ENCODE measurements at regions not wholly inside any gene's neighbourhood (a gene's known extent, or its start where the extent isn't known, plus 50 kb on each side); places are given as distances from the start of the nearest gene placed in this dataset.
"Not testable (repeated sequence)": the region's sequence is repeated elsewhere in the genome, so short reads cannot be mapped to it uniquely, and the experiment has no call there.

DNA sequence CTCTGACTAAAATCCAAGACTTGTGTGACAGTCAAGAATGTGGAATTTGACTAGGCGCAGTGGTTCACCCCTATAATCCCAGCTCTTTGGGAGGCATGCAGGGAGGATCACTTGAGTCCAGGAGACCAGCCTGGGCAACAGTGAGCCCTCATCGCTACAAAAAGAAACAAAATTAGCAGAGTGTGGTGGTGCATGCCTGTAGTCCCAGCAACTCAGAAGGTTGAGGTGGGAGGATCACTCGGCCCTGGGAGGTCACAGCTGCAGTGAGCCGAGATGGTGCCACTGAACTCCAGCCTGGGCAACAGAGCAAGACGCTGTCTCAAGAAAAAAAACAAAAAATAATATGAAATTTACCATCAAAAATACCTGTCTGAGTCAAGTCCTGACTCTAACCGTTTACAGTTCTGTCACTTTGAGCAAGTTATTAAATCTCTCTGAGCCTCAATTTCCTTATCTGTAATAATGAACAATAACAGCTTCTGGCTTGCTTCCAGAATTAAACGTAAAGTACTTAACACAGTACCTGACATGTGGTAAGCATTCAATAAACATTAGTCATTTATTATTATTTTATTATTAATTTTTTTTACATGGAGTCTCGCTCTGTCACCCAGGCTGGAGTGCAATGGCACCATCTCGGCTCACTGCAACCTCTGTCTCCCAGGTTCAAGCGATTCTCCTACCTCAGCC lies 204.6 kb upstream of the TSC22D1 start:
- no peak for DNase-seq

DNA sequence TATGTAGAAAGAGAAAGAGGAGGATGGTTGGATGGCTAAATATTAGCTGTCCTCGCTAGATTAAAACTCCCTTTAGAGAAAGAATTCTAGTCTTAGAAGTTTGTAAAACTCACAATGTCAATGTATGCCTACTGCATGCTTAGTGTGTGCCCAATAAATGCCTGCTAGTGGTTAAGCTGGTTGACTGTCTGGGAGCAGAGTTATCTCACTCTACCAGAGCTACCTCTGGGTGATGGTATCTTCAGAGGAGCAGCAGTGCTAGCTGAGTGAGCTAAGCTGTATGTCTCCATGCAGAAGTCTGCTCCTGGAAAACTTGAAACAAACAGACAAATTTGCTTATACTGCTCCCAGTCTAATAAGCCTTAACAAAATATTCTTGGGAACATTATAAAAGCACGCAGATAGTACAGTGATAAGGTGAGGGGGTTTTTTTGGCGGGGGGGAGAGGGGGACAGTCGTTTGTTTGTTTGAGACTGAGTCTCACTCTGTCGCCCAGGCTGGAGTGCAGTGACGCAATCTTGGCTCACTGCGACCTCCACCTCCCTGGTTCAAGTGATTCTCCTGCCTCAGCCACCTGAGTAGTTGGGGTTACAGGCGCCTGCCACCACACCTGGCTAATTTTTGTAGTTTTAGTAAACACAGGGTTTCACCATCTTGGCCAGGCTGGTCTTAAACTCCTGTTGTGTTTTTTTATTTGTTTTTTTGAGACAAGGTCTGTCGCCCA lies 202.8 kb upstream of the TSC22D1 start:
- no peak for DNase-seq

DNA sequence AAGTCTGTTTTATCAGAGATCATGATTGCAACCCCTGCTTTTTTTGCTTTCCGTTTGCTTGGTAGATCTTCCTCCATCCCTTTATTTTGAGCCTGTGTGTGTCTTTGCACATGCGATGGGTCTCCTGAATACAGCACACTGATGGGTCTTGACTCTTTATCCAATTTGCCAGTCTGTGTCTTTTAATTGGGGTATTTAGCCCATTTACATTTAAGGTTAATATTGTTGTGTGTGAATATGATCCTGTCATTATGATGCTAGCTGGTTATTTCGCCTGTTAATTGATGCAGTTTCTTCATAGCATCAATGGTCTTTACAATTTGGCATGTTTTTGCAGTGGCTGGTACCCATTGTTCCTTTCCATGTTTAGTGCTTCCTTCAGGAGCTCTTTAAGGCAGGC lies 199.2 kb upstream of the TSC22D1 start:
- DNase-seq: not testable (repeated sequence)

DNA sequence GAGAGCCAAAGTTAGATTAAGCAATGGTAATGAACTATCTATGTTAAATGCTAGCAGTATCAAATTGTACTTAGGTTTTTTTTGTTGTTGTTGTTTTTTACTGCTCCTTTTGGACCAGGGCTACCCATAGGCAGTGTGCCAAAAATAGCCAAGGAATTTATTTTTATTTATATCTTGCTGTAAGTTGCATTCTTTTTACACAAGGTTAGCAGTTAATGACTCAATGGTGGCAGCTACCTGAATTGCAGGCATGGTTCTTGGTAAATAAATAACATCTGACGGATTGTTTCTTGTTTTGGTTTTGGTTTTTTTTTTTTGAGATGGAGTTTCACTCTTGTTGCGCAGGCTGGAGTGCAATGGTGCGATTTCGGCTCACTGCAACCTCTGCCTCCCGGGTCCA lies 194.8 kb upstream of the TSC22D1 start:
- DNase-seq: no peak

DNA sequence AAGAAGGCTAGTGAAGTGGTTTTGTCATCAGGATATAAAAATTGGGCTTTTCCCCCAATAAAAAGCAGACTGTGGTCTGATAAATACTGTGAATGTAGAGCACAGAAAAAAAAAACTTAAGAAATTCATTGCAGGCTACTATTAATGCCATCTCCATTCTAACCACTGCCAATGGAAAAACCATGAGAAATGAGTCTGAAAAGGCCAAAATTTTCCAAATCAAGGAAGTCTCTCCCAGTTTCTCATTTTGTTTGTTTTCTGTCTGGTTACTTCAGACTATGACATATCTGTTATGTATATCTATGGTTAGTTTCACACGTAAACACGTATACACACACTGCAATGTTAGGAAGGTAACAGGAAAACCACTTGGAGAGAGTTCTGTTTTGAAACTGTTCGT lies 193.6 kb upstream of the TSC22D1 start:
- DNase-seq: no peak

DNA sequence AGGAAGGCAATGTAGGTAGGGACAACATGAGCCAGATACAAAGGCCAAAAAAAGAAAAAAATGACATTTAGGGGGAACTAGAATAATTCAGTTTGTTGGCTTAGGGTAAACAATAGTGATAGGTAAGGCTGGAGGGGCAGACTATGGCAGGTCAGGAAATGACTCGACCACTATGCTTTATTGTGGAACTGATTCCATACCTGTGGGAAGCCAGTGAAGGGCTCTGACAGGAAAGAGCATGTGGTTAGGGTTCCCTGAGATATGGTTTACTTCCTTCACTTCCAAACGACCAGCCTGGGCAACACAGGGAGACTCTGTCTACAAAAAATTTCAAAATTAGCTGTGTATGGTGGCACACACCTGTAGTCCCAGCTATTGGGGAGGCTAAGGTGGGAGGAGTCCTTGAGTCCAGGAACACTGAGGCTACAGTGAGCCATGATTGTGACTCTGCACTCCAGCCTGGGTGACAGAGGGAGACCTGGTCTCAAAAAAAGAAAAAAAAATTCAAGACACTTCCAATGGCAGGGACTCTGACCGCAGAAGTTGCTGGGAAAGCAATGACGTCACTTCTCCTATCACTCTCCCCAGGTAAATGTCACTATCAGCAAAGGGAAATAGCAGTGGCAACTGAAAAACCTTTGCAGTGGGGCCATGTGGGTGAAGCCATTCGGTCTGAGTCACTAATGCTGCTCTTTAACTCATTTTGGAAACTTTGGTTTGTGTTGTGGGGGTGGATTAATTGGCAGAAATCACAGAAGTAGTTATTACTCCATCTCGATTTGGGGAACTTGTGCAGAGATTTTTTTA lies 192.8 kb upstream of the TSC22D1 start:
- DNase-seq: no peak

DNA sequence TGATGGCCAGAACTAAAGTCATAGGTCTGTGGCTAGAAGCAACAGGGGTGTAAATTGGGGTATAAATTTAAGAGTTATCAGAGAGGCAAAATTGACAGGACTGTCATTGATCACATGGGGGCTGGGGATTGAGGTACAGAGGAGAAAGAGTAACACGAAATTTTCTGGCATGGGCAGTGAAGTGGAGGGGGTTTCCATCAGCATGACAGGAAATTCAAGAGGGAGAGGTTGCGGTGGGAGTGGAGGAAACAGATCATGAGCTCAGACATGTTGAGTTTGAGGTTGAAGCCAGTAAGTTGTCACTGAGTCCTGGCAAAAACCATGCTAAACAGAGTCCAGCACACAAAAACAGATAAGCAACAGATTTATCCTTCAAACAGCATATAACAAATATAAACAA lies 192.1 kb upstream of the TSC22D1 start:
- DNase-seq: no peak

DNA sequence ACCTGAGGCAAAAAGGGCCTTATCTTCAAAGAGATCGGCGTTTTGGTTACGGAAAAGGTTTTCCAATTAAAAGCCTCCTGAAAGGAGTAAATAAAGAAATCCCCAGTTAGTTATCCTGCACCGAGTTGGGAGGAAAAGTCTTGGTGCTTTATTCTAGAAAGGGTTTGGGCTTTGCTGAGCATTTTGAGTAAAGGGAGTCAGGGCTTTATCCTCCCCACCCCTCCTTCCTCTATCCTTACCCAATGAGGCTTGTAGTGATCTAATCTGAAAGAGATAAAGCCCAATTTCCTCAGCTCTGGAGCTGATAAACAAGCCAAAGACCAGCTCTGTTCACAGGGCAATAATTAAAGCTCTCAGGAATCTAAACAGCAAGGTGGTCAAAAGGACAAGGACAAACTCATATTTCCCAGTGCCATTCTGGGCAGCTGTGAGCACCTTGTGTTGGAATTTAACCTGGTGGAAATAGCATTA lies 188.9 kb upstream of the TSC22D1 start:
- DNase-seq: no peak

DNA sequence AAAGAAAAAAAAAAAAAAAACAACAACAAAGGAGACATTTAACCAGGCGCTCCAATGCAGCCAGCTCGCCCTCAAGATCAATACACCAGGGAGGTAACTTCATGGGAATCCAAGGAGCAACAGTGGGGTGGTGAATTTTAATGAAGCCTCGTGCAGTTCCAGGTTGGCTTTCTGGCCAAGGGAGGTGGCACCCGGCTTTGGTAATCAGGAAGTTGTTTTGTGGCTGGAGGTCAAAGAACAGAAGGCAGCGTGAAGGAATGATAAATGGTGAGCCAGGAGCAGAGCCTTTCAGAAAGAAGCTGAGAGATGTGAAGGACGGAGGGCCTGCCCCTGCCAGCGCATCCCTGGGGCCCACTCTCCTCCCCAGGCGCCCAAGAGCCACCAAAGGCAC lies 188.2 kb upstream of the TSC22D1 start:
- no peak for DNase-seq

DNA sequence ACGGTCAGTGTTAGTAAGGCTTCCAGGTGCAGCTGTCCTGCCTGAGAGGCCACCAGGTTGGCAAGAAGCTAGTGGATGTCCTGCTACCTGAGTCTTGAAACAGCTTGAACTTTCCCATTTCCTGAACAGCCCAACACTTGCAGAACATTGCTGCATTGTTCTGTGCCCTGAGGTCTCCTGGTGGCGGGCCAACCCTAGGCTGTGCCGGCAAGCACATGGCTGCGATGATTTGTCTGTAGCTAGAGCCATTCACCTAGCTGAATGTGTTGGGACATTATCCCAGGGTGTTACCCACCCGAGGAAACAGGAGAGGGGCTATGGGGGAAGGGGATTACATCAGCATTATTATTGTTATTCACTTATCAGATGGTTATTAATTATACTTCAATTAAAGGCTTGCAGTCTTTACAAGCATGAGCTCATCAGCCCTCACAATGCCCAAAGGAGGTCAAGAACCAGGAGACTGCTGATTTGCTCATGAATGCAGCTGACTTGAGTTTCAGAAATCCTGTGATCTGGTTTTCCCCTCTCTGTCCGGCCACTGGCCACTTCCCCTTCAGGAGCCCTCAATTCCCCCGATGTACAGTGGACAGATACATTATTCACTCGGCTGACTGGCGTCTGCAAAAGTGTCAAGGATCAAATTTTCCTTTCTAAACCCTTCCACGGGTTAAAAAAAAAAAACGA lies 187.6 kb upstream of the TSC22D1 start:
- DNase-seq: no peak

DNA sequence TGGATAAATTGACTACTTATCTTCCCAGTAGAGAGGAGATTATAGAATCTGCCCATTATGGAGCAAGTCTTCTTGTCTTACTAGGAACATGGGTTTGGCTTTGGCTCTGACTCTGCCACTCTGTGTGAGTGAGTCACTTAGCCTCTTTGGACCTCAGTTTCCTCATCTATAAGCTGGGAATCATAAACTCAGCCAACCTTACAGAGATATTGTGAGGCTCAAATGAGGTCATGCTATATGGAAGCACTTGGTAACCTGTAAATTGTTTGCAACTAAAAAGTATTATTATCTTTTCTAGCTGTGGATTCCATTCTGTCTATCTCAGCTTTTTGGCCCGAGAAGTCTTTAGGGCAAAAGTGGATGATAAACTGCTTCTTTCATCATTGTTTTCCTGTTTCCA lies 186.8 kb upstream of the TSC22D1 start:
- DNase-seq: no peak

DNA sequence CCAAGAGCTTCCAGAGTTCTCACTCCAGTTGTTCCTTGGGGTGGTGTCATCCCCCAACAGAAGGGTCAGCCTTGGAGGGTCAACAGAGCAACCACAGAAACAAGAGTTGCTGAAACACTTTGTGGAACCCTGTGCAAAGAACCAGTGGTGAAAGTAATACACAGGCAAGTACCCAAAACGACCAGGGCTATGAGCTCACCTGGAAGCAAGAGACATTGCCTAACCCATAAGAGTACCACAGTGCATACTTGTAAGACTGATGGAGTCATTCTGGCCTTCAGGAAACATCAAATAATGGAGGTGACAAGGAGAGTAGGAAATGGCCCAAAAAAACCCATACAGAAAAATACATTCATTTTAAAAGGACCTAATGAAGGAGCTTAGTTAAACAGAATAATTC lies 184.3 kb upstream of the TSC22D1 start:
- no peak for DNase-seq

DNA sequence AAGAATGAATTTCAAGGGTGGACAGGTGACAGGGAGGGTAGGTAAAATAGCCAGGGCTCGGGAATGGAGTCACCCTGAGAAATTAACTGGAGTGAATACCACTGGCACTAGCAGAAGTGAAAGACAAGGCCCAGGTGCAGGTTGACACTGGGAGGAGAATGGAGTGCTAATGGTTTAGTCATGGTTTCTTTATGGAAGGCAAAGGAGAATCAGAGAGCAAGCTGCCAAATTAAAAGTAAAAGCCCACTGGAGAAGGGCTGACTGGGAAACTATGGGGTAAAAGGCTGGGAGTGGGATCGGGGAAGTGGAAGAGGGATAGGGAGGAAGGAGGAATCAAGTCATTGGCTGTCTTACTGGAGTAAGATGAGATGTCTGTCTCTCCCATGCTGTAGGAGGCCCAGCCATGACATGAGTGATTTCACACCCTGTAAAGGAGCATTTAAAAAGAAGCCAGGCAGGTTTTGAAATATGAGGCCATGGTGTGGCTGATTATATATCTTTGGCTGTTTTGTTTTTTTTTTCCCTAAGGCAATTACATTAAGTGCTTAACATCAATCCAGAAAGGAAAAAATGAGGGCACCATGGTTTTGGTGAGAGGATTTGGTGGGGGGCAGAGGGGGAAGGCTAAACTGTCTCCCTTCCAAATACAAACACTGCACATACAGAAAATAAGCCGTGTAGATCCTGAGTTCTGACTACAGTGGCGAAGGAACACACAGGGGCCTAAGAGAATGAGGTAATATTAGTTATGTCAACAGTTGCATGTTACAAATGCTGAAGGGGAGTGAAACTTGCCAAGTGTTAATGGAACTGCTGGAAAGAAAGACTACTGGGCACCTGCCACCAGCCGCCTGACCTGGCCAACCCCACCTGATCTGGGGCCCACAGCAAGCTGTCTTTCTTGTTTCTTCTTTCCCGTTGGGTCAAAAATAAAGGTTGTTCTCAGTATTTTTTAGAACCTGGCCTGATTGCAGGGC lies 183.5 kb upstream of the TSC22D1 start:
- DNase-seq: peak; percentile 79

DNA sequence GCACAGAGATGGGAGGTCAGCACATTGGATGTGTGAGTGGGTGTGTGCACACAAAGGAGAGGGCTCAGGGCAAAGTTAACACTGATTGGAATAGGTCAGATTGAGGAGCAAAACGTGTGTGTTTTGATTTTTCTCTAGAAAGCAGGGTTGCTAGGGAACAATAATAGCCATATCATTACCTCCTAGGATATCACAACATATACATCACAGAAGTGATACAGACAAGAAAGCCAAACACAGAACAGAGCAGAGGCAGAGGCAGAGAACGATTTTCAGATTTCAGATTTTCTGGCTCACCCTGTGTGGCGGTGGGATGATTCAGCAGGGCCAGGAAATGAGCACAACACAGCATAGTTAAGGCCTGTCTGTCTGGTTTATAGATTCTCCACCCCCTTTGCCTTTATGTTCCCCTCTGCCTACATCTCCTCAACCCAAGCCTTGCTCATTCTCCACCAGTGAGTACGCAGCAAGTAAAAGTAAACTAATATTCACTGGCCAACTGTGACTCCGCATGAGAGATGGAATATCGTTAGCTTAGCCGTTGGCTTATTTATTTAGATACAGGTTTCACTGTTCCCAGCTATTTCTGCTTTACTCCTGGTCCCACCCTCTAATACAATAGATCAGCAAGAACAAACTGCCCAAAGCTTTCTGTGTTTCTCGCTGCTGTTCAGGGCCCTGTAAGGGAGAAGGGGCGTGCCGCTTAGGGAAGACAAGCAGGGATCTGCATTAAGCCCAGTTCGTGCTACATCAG lies 182.7 kb upstream of the TSC22D1 start:
- peak; percentile 66 for DNase-seq

DNA sequence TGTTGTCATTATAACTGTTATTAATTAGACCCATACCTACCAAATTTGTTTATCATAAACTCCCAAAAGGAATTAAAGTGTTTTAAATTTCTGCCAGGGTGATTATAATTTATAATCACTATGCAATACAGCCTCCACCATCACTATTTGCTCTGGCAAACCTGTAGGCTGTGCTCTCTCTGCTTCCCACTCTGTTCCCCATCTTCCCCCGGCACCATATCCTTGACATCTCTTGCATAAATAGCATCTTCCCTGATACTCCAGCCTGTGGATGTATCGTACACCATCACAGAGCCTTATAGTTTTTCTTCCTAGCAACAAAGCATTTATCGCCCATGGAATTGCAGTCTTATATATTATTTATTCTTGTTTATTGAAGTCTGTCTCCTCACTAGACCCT lies 181.5 kb upstream of the TSC22D1 start:
- no peak for DNase-seq

DNA sequence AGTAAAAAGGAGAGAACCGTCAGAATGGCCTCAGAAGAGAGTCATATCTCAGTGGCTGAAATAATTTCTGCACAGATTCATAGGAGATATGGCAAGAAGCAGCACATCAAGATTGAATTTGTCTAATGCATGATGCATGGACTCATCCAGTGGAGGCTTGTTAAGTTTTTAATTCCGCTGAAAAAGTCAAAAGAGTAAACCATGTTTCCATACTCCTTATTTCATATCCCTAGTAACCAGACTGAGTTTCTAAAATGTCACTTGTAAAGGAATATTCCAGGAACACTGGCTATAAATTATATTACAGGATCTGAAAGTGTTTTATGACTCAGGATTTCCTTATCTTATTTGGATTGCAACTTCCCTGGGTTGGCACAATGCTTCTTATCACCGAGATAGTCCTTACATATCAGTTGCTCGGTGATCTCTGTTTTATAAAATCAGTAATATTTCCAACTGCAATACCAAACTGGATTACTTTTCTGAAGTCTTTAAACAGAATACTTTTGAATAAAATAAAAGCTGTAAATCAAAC lies 180.2 kb upstream of the TSC22D1 start:
- DNase-seq: no peak

DNA sequence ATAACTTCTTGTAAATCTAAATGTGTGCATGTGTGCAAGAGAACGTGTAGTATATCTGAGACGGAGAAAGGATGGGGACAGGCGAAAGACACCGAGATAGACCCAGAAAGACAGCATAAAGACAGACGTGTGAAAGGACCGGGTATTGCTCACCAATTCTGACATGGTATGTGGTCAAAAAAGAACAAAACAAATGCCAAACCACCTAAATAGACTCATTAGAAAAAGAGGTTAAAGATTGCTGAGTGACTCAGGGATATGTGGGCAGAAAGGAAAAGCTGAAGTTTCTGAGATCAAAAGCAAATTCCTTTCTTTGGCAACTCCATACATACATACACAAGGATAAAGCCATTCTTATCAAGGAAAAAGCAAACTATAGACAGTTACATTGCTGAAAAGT lies 179.7 kb upstream of the TSC22D1 start:
- no peak for DNase-seq

DNA sequence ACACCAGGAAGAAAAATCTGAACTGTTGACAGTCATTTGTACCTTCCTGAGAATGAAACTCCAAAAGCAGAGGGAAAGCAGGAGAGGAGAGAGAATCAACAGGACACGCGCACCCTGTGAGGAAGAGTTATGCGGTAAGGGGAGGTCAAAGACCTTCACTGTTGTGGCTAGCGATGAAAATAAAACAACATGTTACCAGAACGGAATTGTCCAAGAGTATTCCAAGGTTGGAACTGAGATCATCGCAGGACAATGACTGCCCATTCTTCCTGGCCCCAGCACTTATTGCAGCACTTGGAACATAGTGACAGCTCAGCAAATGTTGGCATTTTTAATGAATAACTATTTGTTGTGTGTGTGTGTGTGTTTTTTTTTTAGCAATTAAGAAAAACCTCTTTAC lies 176.0 kb upstream of the TSC22D1 start:
- DNase-seq: no peak

DNA sequence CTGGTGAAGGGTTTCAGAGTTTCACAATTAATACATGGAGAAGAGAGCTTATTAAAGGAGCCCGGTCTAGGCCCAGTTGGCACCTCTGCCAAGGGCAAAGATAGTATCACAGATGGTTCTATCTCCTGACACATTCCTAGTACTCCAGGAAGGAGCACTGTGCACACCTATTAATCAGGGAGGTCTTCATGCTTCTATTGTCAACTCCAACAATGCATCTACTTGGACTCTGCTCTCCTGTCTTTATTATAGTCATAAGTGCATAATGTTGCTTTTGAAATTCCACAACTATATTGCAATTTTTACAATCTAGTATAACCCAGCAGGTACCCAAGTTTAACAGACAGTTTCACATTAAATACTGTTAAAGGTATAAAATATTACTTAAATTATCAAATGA lies 174.5 kb upstream of the TSC22D1 start:
- no peak for DNase-seq

DNA sequence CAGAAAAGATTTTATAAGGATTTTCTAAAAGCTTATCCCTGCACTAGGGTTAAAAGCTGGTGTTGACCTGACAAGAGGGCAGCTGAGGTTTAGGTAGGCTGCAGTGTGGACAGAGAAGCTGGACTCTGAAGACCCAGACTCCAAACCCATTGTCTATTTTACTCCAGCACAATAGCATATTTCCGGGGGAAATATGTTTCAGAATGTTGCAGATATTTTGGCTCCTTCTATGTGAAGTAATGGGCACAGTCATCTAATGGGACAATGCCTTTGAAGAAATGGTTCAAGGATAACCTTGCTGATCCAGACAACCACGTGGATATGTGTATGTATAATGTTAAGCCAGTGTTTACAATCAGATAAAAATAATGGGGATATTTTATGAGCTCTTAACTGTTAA lies 173.8 kb upstream of the TSC22D1 start:
- no peak for DNase-seq

Measured in tongue (tissue), 1 donor.